ENCODE measurements at regions not wholly inside any gene's neighbourhood (a gene's known extent, or its start where the extent isn't known, plus 50 kb on each side); places are given as distances from the start of the nearest gene placed in this dataset.

- no peak for TF ChIP-seq SIN3A (IDR thresholded peaks at IDR 0.05; ENCODE audit: borderline replicate concordance, insufficient read depth, low read length)
- no peak for TF ChIP-seq POLR2AphosphoS5 (IDR thresholded peaks at IDR 0.05; ENCODE audit: low read depth, low read length)
- TF ChIP-seq TAF1 (IDR thresholded peaks at IDR 0.05; ENCODE audit: borderline replicate concordance, insufficient read depth, low read length), result no peak
- no peak for TF ChIP-seq REST (IDR thresholded peaks at IDR 0.05; ENCODE audit: insufficient read depth in 1 of 2, low read depth in 2 of 2, low read length in 2 of 2)
Observed at GRCh38 chr1:213686983-213687382, 300.8 kb upstream of the PROX1 start.
